NCI-H2029 treated with DMSO at 0.1 percent for 48 hours (cell line): ENCODE measurements at regions not wholly inside any gene's neighbourhood (a gene's known extent, or its start where the extent isn't known, plus 50 kb on each side); places are given as distances from the start of the nearest gene placed in this dataset.
A peak's percentile ranks its signal among the peaks of the same experiment; 100 is the strongest.

Experiments
- DNase-seq: peaks from one replicate; lab custom pipeline; 2025; lab: John Stamatoyannopoulos, UW

DNA sequence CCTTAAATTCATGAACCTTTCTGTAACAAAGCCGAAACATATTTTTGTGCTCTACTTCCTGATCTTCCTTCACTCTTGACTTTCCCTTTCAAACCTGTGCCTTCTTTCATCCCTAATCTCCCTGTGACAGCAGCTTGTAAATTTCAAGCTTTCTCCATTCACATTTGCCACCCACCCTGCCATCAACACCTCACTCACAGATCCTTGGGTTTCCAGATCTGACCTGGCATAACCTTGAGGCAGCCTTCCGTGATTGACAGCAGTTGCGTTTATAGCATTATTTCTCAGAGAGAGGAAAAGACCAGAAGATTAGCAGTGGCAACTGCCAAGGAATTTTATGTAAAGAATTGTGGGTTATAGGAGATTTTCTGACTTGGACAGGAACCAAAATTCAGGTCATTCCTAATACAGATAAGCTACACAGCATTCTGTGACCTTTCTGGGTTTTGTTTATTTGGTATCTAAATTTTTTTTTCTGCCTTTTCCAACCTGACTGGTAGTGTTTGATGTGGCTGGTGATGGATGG lies 260.0 kb downstream of the NR2F1-AS1 start:
- DNase-seq = no peak

DNA sequence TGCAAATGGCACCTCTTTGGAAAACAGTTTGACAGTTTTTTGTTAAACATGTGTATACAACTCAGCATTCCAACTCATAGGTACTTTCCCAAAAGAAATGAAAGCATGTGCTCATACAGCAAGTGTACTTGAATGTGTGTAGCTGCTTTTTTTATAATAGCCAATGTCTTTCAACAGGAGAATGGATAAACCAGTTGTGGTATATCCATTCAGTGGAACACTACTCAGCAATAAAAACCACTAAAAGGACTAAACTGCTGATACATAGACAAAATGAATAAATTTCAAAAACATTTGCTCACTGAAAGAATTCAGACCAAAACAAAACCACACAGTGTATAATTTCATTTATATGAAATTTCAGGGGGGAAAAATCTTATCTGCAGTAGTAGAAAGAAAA lies 267.3 kb downstream of the NR2F1-AS1 start:
- DNase-seq = no peak

GRCh38 chr5:93311881-93312280 lies 269.1 kb downstream of the NR2F1-AS1 start:
- no peak for DNase-seq

GRCh38 chr5:93307557-93307956 lies 273.5 kb downstream of the NR2F1-AS1 start:
- DNase-seq = no peak

- peak; percentile 57 for DNase-seq
These were observed 275.0 kb downstream of the NR2F1-AS1 start for GRCh38 chr5:93305984-93306383.

- DNase-seq = no peak
These were observed 276.4 kb downstream of the NR2F1-AS1 start for GRCh38 chr5:93304456-93305250.

GRCh38 chr5:93303291-93303691 lies 277.7 kb downstream of the NR2F1-AS1 start:
- no peak for DNase-seq

DNA sequence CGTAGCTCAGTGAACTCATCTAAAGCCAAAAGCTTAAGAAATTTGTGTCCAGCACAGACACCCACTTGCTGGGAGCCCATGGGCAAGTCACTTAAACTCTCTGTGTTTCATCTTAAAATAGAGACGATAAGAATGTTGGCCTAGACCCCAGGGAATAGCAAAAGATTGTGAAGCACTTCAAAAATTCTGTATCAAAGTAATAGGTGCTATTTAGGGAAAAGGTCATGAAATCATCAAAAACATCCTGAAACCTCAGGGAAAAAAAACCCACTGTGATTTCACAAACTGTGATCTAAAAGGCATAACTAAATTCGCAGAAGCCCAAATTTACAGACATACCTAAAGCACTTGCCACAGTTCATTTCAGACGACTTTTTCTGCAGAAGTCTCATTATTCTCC lies 278.3 kb downstream of the NR2F1-AS1 start:
- no peak for DNase-seq

DNA sequence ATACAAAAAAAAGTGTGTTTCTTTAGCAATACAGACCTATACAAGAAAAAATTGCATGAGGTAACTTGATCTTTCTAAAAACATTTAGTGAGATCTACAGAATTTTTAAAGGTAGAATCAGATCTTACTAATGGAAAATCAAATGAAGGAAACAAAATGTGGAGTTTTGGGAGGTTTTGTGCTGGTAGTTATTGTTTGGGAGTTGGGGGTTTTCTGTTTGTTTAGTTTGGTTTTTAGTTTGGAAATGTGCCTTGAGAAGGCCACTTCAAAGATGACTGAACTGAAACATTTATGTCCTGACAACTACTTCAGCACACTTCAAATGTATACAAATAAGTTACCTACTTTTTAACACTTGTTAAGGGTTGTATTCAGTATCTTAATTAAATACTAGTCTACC lies 280.1 kb downstream of the NR2F1-AS1 start:
- DNase-seq = no peak

GRCh38 chr5:93300309-93300923 lies 280.6 kb downstream of the NR2F1-AS1 start:
- DNase-seq = no peak

DNA sequence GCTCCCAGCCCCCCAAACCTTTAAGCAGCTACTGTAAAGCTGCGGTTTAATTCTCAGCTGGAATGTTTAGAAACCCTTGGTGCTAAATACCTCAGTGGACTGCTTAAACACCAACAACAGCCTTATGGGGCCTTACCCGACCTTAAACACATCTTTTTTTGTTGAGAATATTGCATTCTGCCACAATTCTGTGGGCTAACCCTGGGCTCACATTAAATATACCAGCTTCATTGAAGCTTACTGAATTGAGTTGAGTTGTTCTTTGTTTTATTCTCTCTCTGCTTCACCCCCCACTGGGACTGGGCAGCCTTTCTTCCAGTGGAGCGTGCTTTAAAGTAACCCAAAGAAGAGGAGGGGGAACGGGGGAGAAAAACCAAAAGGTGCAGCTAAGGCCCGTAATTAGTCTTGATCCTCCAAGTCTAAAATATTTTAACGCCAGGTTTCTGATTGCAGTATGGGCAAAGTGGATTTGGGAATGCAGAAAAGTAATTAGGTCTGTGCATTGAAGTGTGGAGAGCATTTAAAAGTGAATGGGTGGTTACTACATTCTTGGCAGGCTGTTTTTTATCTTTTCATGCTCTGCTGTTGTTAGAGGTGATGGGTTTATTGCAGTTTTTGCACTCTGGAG lies 281.2 kb downstream of the NR2F1-AS1 start:
- no peak for DNase-seq

- DNase-seq = no peak
These were observed 283.9 kb downstream of the NR2F1-AS1 start for GRCh38 chr5:93297116-93297515.

GRCh38 chr5:93296338-93296737 lies 284.7 kb downstream of the NR2F1-AS1 start:
- DNase-seq = no peak

GRCh38 chr5:93294996-93295395 lies 286.0 kb downstream of the NR2F1-AS1 start:
- DNase-seq = no peak

- DNase-seq = no peak
These were observed 286.8 kb downstream of the NR2F1-AS1 start for GRCh38 chr5:93294199-93294598.

- no peak for DNase-seq
These were observed 291.1 kb downstream of the NR2F1-AS1 start for GRCh38 chr5:93289942-93290341.

- no peak for DNase-seq
These were observed 295.6 kb downstream of the NR2F1-AS1 start for GRCh38 chr5:93285461-93285860.

- DNase-seq = no peak
These were observed 298.8 kb downstream of the NR2F1-AS1 start for GRCh38 chr5:93281980-93282772.

DNA sequence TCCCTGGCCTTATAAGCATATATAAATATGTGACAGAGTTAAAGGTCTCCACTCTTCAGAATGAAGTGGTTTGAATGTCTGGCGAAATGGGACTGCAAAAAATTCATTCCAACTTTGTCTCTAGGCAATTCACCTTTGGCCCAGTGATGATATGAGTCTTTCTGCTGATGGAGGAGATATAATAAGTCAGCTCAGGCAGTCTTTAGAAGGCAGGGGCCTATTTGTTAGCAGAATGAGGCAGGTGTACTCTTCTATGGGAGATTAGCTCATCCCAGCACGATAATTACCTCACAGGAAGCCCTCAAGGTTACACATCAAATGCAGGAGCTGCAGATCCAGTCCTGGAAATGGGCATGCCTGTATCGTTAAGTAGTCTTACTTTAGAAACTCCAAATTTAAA lies 300.5 kb downstream of the NR2F1-AS1 start:
- no peak for DNase-seq

- no peak for DNase-seq
These were observed 301.6 kb downstream of the NR2F1-AS1 start for GRCh38 chr5:93279296-93279963.

- no peak for DNase-seq
These were observed 302.1 kb downstream of the NR2F1-AS1 start for GRCh38 chr5:93278896-93279295.

- no peak for DNase-seq
These were observed 304.0 kb downstream of the NR2F1-AS1 start for GRCh38 chr5:93277051-93277450.
